ENCODE measurements at regions not wholly inside any gene's neighbourhood (a gene's known extent, or its start where the extent isn't known, plus 50 kb on each side); places are given as distances from the start of the nearest gene placed in this dataset.

- no peaks in the 10 kb centered on the region for H3K9me3 ChIP-seq (ENCODE audit: control insufficient read depth, insufficient read depth, low read length)
- DNase-seq, result no peak
- ChIA-PET POLR2A (ENCODE audit: unreplicated experiment) (no interaction called here), CTCF (interaction anchor here (0.6 kb wide), 1 partner anchor 9 kb away, joined by 3 read pairs; no protein-coding TSS in a partner anchor)
- no peak overlapping the region; the same call in 1 of the 2 replicates for H4K91ac ChIP-seq (ENCODE audit: insufficient read depth, low read depth, low read length)
- no peak overlapping the region for H3K9ac ChIP-seq (ENCODE audit: low read depth, low read length)
- TF ChIP-seq CHD1 (IDR thresholded peaks at IDR 0.05; ENCODE audit: low read depth, low read length) (no peak), RAD21 (IDR thresholded peaks at IDR 0.05; ENCODE audit: low read length) (no peak), RCOR1 (IDR thresholded peaks at IDR 0.05; ENCODE audit: insufficient replicate concordance, low read length) (no peak), NFE2L2 (IDR thresholded peaks at IDR 0.05; ENCODE audit: low read depth, low read length) (no peak), CEBPB (IDR thresholded peaks at IDR 0.05; ENCODE audit: low read depth, low read length) (no peak), FOS (IDR thresholded peaks at IDR 0.05; ENCODE audit: low read depth, low read length) (no peak), BHLHE40 (IDR thresholded peaks at IDR 0.05; ENCODE audit: low read depth, low read length) (no peak), POLR2A (IDR thresholded peaks at IDR 0.05; ENCODE audit: low read depth, low read length) (no peak), SMC3 (IDR thresholded peaks at IDR 0.05; ENCODE audit: low read depth, low read length) (no peak), MAFK (IDR thresholded peaks at IDR 0.05; ENCODE audit: low read depth, low read length) (no peak)
- WGBS, 2 experiments (ENCODE audit: extremely low coverage in 2 of 2, insufficient read length in 1 of 2), result no CpG with 5 or more reads among the region's 13 CpGs
- H2BK20ac ChIP-seq (ENCODE audit: low read depth, low read length), result peak overlapping the region; percentile 63; the same call in 1 of the 2 replicates
- dilution Hi-C loops (cut with HindIII; ENCODE audit: low sequenced_read_pairs, unreplicated experiment), result no loop called here
- H4K8ac ChIP-seq (ENCODE audit: low read depth in 2 of 2, low read length in 2 of 2), result no peak overlapping the region
- no peak overlapping the region for H3K56ac ChIP-seq (ENCODE audit: extremely low read depth, insufficient read depth, low read length)
- H2BK120ac ChIP-seq (ENCODE audit: low read depth, low read length), result no peak overlapping the region
- H3K27ac ChIP-seq (ENCODE audit: insufficient read depth, low read length), result no peak overlapping the region
- ATAC-seq (ENCODE audit: low read depth), result peak; percentile 40
- H4K5ac ChIP-seq (ENCODE audit: low read depth, low read length), result no peak overlapping the region
- H2BK5ac ChIP-seq (ENCODE audit: low read depth, low read length, poor library complexity, severe bottlenecking), result no peak overlapping the region
- H2BK15ac ChIP-seq (ENCODE audit: low read depth, low read length), result no peak overlapping the region
- H3K4me1 ChIP-seq (ENCODE audit: control insufficient read depth, insufficient read depth, low read length), result no peaks in the 10 kb centered on the region; the same call in 1 of the 2 replicates
- BruUV-seq (replicated peaks), result no TSS peak
- in situ Hi-C loops (cut with MboI; ENCODE audit: low sequenced_read_pairs), result no loop called here
- H3K79me1 ChIP-seq (ENCODE audit: low read depth in 1 of 2, low read length in 2 of 2), result no peaks in the 10 kb centered on the region
- H3K4me3 ChIP-seq (ENCODE audit: insufficient read depth, low read depth, low read length), result no peak overlapping the region
- H3K23ac ChIP-seq (ENCODE audit: low read depth, low read length), result no peak overlapping the region
- H4K20me1 ChIP-seq (ENCODE audit: insufficient read depth, low read length), result no peaks in the 10 kb centered on the region
- intact Hi-C loops (cut with micrococcal nuclease), result no loop called here
- H2AK5ac ChIP-seq (ENCODE audit: low read depth, low read length), result no peak overlapping the region
- H3K9me1 ChIP-seq (ENCODE audit: insufficient read depth, low read length), result no peaks in the 10 kb centered on the region
- no peak overlapping the region for H3K4me2 ChIP-seq (ENCODE audit: low read depth, low read length)
- no peak overlapping the region for H2AFZ ChIP-seq (replicated peaks; ENCODE audit: low read length, poor library complexity)
- no peaks in the 10 kb centered on the region for H3K27me3 ChIP-seq (ENCODE audit: control insufficient read depth, insufficient read depth, low read length)
- H3K14ac ChIP-seq (replicated peaks; ENCODE audit: low read depth, low read length), result no peak overlapping the region
- H3K4ac ChIP-seq (ENCODE audit: low read depth, low read length), result peak overlapping the region; percentile 64; the same call in 1 of the 2 replicates
- no peak overlapping the region for H2AK9ac ChIP-seq (replicated peaks; ENCODE audit: low read depth, low read length, poor library complexity)
- no peak overlapping the region for H3K18ac ChIP-seq (ENCODE audit: low read depth, low read length)
- H3K36me3 ChIP-seq (ENCODE audit: control insufficient read depth, insufficient read depth, low read length), result no peaks in the 10 kb centered on the region
Observed at GRCh38 chr1:232225336-232226131, 404.4 kb downstream of the SIPA1L2 start.

All from IMR-90 (cell line).